ENCODE measurements at regions not wholly inside any gene's neighbourhood (a gene's known extent, or its start where the extent isn't known, plus 50 kb on each side); places are given as distances from the start of the nearest gene placed in this dataset.
"Not testable (repeated sequence)": the region's sequence is repeated elsewhere in the genome, so short reads cannot be mapped to it uniquely, and the experiment has no call there.

DNA sequence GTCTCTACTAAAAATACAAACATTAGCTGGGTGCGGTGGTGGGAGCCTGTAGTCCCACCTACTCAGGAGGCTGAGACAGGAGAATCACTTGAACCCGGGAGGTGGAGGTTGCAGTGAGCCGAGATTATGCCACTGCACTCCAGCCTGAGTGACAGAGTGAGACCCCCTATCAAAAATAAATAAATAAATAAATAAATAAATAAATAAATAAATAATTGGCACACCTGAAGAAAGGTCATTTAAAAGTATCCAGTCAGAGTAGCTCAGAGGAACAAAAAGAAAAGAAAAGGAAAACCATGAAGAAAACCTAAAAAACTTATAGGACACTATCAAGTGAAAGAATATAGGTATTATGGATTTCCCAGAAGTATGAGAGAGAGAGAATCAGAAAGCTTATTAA, 330.1 kb upstream of the AR start:
- H3K4me1 ChIP-seq (ENCODE audit: control insufficient read depth, insufficient read depth, low read length); H3K27me3 ChIP-seq (ENCODE audit: control insufficient read depth, insufficient read depth, low read length, poor library complexity, severe bottlenecking); H3K36me3 ChIP-seq (ENCODE audit: control insufficient read depth, insufficient read depth, low read length); H3K9me3 ChIP-seq (ENCODE audit: control insufficient read depth, low read length); H3K27ac ChIP-seq (ENCODE audit: insufficient read depth, low read depth, low read length, poor library complexity, severe bottlenecking); H3K4me3 ChIP-seq (ENCODE audit: insufficient read depth, low read depth, low read length): not testable (repeated sequence)
- WGBS, 2 experiments: 95 to 100% methylated on average over 1 to 2 of the region's 3 CpGs

DNA sequence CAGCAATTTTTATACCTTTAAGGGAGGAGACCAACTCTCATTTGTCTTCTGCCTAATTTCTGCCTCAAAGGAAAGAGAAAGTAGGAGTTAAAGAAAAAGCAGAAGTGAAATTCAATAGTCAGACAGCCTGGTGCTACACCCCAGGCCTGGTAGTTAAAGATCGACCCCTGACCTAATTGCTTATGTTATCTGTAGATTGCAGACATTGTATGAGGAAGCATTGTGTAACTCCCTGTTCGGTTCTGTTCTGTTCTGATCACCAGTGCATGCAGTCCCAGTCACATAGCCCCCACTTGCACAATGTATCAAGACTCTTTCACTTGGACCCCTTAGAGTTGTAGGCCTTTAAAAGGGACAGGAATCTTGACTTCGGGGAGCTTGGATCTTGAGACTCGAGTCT, 335.9 kb upstream of the AR start:
- Histone ChIP-seq H3K27ac (ENCODE audit: insufficient read depth, low read depth, low read length, poor library complexity, severe bottlenecking) (no peak overlapping the region), H3K9me3 (ENCODE audit: control insufficient read depth, low read length) (no peaks in the 10 kb centered on the region), H3K4me1 (ENCODE audit: control insufficient read depth, insufficient read depth, low read length) (no peaks in the 10 kb centered on the region), H3K27me3 (ENCODE audit: control insufficient read depth, insufficient read depth, low read length, poor library complexity, severe bottlenecking) (no peaks in the 10 kb centered on the region), H3K36me3 (ENCODE audit: control insufficient read depth, insufficient read depth, low read length) (no peaks in the 10 kb centered on the region), H3K4me3 (ENCODE audit: insufficient read depth, low read depth, low read length) (no peak overlapping the region)
- 93 to 94% methylated on average over 3 to 4 of the region's 4 CpGs for WGBS, 2 experiments

DNA sequence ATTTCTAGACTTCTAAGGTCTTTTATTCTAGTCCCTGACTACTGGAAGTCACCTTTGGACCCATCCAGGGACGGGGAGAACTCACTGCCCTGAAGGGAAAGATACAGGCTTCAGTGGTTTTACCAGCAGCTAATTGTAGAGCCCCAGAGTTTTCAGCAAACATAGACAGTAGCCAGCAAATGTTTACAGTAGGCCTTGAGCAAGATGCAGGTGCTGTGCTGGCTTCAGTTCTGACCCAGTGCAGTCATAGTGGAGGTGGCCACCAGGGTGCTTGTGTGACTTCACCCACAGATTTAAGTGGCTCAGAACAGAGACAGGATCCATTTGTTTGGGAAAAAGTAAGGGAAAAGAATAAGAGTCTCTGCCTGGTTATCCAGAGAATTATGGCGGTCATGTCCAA, 384.4 kb upstream of the AR start:
- H3K9me3 ChIP-seq (ENCODE audit: control insufficient read depth, low read length): no peaks in the 10 kb centered on the region
- no peaks in the 10 kb centered on the region for H3K4me1 ChIP-seq (ENCODE audit: control insufficient read depth, insufficient read depth, low read length)
- H3K4me3 ChIP-seq (ENCODE audit: insufficient read depth, low read depth, low read length): no peak overlapping the region
- H3K27me3 ChIP-seq (ENCODE audit: control insufficient read depth, insufficient read depth, low read length, poor library complexity, severe bottlenecking): no peaks in the 10 kb centered on the region
- no peak overlapping the region for H3K27ac ChIP-seq (ENCODE audit: insufficient read depth, low read depth, low read length, poor library complexity, severe bottlenecking)
- no peaks in the 10 kb centered on the region for H3K36me3 ChIP-seq (ENCODE audit: control insufficient read depth, insufficient read depth, low read length)
- 95 to 96% methylated on average over 2 of the region's 2 CpGs for WGBS, 2 experiments

DNA sequence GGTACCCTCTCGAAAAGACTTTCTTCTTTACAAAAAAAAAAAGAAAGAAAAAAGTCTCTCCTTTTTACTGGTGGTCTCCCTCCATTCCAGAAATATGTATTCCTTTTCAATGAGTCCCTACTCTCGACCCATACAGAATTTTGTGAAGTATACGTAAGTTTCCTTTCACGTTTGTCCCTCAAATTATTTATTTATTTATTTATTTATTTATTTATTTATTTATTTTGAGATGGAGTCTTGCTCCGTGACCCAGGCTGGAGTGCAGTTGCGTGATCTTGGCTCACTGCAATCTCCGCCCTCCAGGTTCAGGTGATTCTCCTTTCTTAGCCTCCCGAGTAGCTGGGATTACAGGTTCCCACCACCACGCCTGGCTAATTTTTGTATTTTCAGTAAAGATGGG, 429.2 kb upstream of the AR start:
- H3K27ac ChIP-seq (ENCODE audit: insufficient read depth, low read depth, low read length, poor library complexity, severe bottlenecking): no peak overlapping the region
- 94 to 96% methylated on average over 6 to 7 of the region's 9 CpGs for WGBS, 2 experiments
- H3K36me3 ChIP-seq (ENCODE audit: control insufficient read depth, insufficient read depth, low read length): no peaks in the 10 kb centered on the region

DNA sequence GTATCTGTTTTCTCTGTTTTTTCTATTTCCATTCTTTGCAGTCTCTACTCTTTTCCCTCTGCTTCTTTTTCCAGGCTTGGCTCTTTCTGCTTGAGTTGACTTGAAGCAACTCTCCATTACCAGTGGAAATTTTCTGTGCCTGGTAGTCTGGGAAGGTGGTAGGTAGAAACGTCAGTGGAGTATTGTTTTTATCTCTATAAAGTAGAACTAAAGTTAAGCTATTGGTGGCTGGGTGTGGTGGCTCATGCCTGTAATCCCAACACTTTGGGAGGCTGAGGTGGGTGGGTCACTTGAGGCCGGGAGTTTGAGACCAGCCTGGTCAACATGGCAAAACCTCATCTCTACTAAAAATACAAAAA, 438.1 kb upstream of the AR start:
- no peaks in the 10 kb centered on the region for H3K4me1 ChIP-seq (ENCODE audit: control insufficient read depth, insufficient read depth, low read length)
- 80 to 100% methylated on average over 1 to 2 of the region's 2 CpGs for WGBS, 2 experiments
- no peak overlapping the region for H3K27ac ChIP-seq (ENCODE audit: insufficient read depth, low read depth, low read length, poor library complexity, severe bottlenecking)
- H3K36me3 ChIP-seq (ENCODE audit: control insufficient read depth, insufficient read depth, low read length): no peaks in the 10 kb centered on the region
- no peaks in the 10 kb centered on the region for H3K27me3 ChIP-seq (ENCODE audit: control insufficient read depth, insufficient read depth, low read length, poor library complexity, severe bottlenecking)
- no peaks in the 10 kb centered on the region for H3K9me3 ChIP-seq (ENCODE audit: control insufficient read depth, low read length)
- H3K4me3 ChIP-seq (ENCODE audit: insufficient read depth, low read depth, low read length): no peak overlapping the region

More for the DNA sequence above, 429.2 kb upstream of the AR start:
- Histone ChIP-seq H3K27me3 (ENCODE audit: control insufficient read depth, insufficient read depth, low read length, poor library complexity, severe bottlenecking) (no peaks in the 10 kb centered on the region), H3K9me3 (ENCODE audit: control insufficient read depth, low read length) (no peaks in the 10 kb centered on the region), H3K4me1 (ENCODE audit: control insufficient read depth, insufficient read depth, low read length) (no peaks in the 10 kb centered on the region), H3K4me3 (ENCODE audit: insufficient read depth, low read depth, low read length) (no peak overlapping the region)

DNA sequence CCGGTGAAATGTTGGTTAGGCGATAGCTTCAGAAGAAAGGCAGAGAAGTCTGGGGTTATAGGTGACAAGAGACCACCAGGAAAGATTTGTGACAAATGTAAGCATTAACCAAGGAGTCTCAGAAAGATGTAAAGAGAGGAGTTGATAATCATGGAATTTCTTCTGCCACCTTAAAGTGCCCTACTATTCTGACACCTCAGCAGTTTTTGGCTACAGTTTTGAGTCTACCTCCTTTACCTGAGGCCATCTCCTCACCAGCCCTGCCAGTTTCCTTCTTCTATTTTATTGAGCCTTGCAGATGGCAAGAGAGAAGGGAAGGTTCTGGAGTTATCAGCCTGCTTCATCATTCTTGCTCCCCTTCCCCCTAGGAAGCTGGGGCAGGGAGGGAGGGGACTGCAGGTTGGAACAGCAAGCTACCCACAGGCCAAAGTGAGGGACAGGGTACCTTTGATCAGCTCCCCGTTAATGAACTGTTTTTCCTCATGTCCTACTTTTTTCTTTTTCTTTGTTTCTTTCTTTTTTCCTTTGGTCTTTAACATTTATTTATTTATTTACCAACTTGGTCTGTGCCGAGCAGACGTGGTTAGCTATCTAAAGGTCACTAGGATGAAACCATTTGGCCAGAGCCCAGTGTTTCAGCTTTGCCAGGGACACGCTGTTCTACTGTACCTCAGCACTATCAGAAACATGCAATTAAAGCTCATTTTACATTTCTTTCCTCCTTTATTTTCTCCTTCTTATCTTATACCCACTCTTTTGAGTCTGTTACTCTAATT, 438.7 kb upstream of the AR start:
- Histone ChIP-seq H3K9me3 (ENCODE audit: control insufficient read depth, low read length) (no peaks in the 10 kb centered on the region), H3K27me3 (ENCODE audit: control insufficient read depth, insufficient read depth, low read length, poor library complexity, severe bottlenecking) (no peaks in the 10 kb centered on the region), H3K36me3 (ENCODE audit: control insufficient read depth, insufficient read depth, low read length) (no peaks in the 10 kb centered on the region), H3K4me1 (ENCODE audit: control insufficient read depth, insufficient read depth, low read length) (no peaks in the 10 kb centered on the region), H3K27ac (ENCODE audit: insufficient read depth, low read depth, low read length, poor library complexity, severe bottlenecking) (no peak overlapping the region), H3K4me3 (ENCODE audit: insufficient read depth, low read depth, low read length) (no peak overlapping the region)
- whole genome bisulfite sequencing, 2 experiments: 89 to 91% methylated on average over 6 of the region's 6 CpGs

DNA sequence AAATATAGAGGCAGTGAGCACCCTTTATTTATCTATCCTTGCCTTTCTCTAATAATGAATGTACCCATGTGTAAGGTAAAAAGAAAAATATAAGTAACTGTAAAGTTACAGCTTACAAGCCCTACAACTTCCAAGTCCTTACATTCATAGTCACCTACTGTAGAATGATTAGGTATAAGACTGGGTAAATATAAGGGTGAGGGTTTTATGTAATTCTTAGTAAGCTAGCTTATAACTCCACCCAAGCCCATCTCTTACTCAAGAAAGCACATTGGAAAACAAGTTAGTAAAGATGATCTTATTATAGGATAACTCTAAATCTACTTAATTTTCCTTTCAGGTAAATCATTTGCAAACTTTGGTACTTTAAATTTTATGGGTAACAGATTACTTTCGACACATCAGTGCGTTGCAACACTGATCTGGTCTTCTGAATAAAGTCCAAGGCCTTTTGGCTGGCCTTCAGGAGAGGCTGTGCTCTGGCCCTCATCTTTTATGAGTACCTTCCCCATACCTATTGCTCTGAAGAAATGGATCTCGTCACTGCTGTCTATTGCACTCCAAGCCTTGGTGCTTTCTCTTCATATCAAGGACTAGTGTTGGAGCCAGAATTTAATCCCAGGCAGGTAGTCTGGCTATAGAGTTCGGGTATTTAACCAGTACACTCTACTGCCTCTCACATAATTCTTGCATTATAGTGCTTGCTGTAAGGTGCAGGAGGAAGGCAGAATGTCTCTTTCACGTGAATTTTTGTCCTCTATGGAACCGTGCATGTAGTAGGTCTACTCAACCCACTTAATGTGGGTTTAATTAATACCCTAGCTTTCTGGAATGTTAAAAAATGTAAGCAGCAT, 443.6 kb upstream of the AR start:
- H3K27ac ChIP-seq (ENCODE audit: insufficient read depth, low read depth, low read length, poor library complexity, severe bottlenecking): no peak overlapping the region
- H3K36me3 ChIP-seq (ENCODE audit: control insufficient read depth, insufficient read depth, low read length): no peaks in the 10 kb centered on the region
- H3K27me3 ChIP-seq (ENCODE audit: control insufficient read depth, insufficient read depth, low read length, poor library complexity, severe bottlenecking): no peaks in the 10 kb centered on the region
- H3K9me3 ChIP-seq (ENCODE audit: control insufficient read depth, low read length): no peaks in the 10 kb centered on the region
- H3K4me1 ChIP-seq (ENCODE audit: control insufficient read depth, insufficient read depth, low read length): no peaks in the 10 kb centered on the region
- 99 to 100% methylated on average over 2 to 5 of the region's 6 CpGs for WGBS, 2 experiments
- H3K4me3 ChIP-seq (ENCODE audit: insufficient read depth, low read depth, low read length): no peak overlapping the region

DNA sequence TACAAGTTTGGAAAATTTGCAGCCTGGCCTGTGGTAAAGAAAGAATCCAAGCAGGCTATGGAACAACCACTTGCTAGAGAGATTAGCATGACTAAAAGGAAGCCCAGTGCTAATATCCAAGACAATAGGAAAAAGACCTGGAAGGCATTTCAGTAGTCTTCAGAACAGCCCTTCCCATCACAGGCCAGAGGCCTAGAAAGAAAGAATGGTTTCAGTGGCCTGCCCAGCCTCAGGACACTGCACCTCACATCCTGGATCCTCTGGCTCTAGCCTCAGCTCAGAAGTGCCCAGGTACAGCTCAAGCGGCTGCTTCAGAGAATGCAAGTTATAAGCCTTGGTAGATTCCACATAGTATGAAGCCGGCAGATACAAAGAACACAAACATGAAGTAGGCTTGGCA, 449.8 kb upstream of the AR start:
- WGBS, 2 experiments: 71 to 74% methylated on average over 2 of the region's 2 CpGs
- Histone ChIP-seq H3K36me3 (ENCODE audit: control insufficient read depth, insufficient read depth, low read length) (no peaks in the 10 kb centered on the region), H3K4me1 (ENCODE audit: control insufficient read depth, insufficient read depth, low read length) (no peaks in the 10 kb centered on the region), H3K4me3 (ENCODE audit: insufficient read depth, low read depth, low read length) (no peak overlapping the region), H3K27me3 (ENCODE audit: control insufficient read depth, insufficient read depth, low read length, poor library complexity, severe bottlenecking) (no peaks in the 10 kb centered on the region), H3K9me3 (ENCODE audit: control insufficient read depth, low read length) (no peaks in the 10 kb centered on the region), H3K27ac (ENCODE audit: insufficient read depth, low read depth, low read length, poor library complexity, severe bottlenecking) (no peak overlapping the region)

DNA sequence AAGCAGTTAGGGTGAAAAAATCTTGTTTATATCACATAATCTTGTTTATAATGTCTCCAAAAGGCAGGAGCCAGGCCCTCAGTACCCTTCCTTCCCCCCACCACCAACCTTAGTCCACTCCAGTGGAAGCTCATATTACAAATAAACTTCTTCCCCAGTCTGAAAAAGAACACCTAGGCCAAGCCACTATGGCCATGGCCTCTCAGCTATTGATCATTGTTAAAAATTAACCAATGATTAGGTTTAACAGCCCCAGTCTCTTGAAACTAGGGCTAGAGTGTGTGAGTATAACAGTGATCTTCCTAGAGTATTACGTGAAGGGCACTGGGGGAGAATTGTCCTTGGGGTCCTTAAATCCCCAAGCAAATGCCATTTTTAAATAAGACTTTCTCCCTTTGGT, 411.9 kb upstream of the EDA2R start:
- Histone ChIP-seq H3K9me3 (ENCODE audit: control insufficient read depth, low read length) (no peaks in the 10 kb centered on the region), H3K4me3 (ENCODE audit: insufficient read depth, low read depth, low read length) (no peak overlapping the region), H3K27ac (ENCODE audit: insufficient read depth, low read depth, low read length, poor library complexity, severe bottlenecking) (no peak overlapping the region), H3K4me1 (ENCODE audit: control insufficient read depth, insufficient read depth, low read length) (no peaks in the 10 kb centered on the region), H3K36me3 (ENCODE audit: control insufficient read depth, insufficient read depth, low read length) (no peaks in the 10 kb centered on the region), H3K27me3 (ENCODE audit: control insufficient read depth, insufficient read depth, low read length, poor library complexity, severe bottlenecking) (no peaks in the 10 kb centered on the region)
- 100% methylated on average over 1 of the region's 1 CpG; no CpG with 5 or more reads in 1 of the 2 experiments for WGBS, 2 experiments

DNA sequence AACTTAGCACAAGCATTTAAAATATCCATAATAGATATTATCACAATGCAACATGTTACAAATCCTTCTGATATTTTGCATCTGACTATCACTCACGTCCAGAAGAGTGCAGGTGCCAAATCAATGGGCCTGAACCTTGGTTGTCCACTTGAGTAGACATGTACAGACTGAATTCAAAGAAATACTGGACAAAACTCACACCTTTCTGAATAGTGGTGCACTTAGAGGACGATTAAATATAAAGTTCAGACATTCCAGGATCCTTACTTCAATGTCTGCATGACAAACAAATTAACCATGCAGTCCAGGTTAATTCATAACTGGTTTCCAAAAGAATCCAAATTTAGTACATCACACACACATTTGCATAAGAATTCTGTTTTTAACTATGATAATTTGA, 406.0 kb upstream of the EDA2R start:
- H3K27ac ChIP-seq (ENCODE audit: insufficient read depth, low read depth, low read length, poor library complexity, severe bottlenecking): no peak overlapping the region
- no peaks in the 10 kb centered on the region for H3K27me3 ChIP-seq (ENCODE audit: control insufficient read depth, insufficient read depth, low read length, poor library complexity, severe bottlenecking)
- no peaks in the 10 kb centered on the region for H3K4me1 ChIP-seq (ENCODE audit: control insufficient read depth, insufficient read depth, low read length)
- H3K36me3 ChIP-seq (ENCODE audit: control insufficient read depth, insufficient read depth, low read length): no peaks in the 10 kb centered on the region
- H3K9me3 ChIP-seq (ENCODE audit: control insufficient read depth, low read length): no peaks in the 10 kb centered on the region
- H3K4me3 ChIP-seq (ENCODE audit: insufficient read depth, low read depth, low read length): no peak overlapping the region
- WGBS, 2 experiments: 78 to 100% methylated on average over 2 of the region's 2 CpGs

All from ectodermal cell (in vitro differentiated cells).